H9 (cell line): ENCODE measurements at regions not wholly inside any gene's neighbourhood (a gene's known extent, or its start where the extent isn't known, plus 50 kb on each side); places are given as distances from the start of the nearest gene placed in this dataset.

ENCODE experiments used
- DNase-seq: peaks from one replicate; pipeline ENCODE4 v3.0.0-alpha.2; 2017
- H2AFZ ChIP-seq: one replicate; pipeline ENCODE4 v1.6.1; 2013; ENCODE audit warnings: mild to moderate bottlenecking, low read length, control low read depth, moderate library complexity
- H2AK5ac ChIP-seq: 2 replicates; pipeline ENCODE4 v1.6.1; 2013; ENCODE audit warnings: low read length, control low read depth, mixed read lengths; ENCODE audit not compliant: insufficient read length
- H2BK120ac ChIP-seq: one replicate; pipeline ENCODE4 v1.6.1; 2013; ENCODE audit warnings: low read depth, mild to moderate bottlenecking, low read length, control low read depth, inconsistent platforms; ENCODE audit not compliant: poor library complexity, severe bottlenecking
- H2BK12ac ChIP-seq: 2 replicates; pipeline ENCODE4 v1.6.1; 2013; ENCODE audit warnings: low read length, control low read depth, mixed read lengths, low read depth; ENCODE audit not compliant: insufficient read length
- H2BK15ac ChIP-seq: 2 replicates; pipeline ENCODE4 v1.6.1; 2013; ENCODE audit warnings: low read depth, low read length, control low read depth
- H2BK20ac ChIP-seq: one replicate; pipeline ENCODE4 v1.6.1; 2013; ENCODE audit warnings: low read depth, mild to moderate bottlenecking, low read length, control low read depth, inconsistent platforms; ENCODE audit not compliant: poor library complexity, severe bottlenecking
- H2BK5ac ChIP-seq: 2 replicates; pipeline ENCODE4 v1.6.1; 2013; ENCODE audit warnings: low read length, control low read depth, mixed read lengths; ENCODE audit not compliant: insufficient read length
- H3K14ac ChIP-seq: 2 replicates; pipeline ENCODE4 v1.6.1; 2013; ENCODE audit warnings: low read length, control low read depth; ENCODE audit not compliant: insufficient read depth
- H3K18ac ChIP-seq: 2 replicates; pipeline ENCODE4 v1.6.1; 2013; ENCODE audit warnings: low read depth, mild to moderate bottlenecking, mixed read lengths, low read length, control low read depth; ENCODE audit not compliant: insufficient read length
- H3K23ac ChIP-seq: 2 replicates; pipeline ENCODE4 v1.6.1; 2013; ENCODE audit warnings: low read length, control low read depth, mixed read lengths, low read depth; ENCODE audit not compliant: insufficient read length
- H3K23me2 ChIP-seq: 2 replicates; pipeline ENCODE4 v1.6.1; 2013; ENCODE audit warnings: low read depth, mild to moderate bottlenecking, mixed read lengths, low read length, control low read depth; ENCODE audit not compliant: insufficient read length, poor library complexity, severe bottlenecking
- H3K27ac ChIP-seq: 2 replicates; pipeline ENCODE4 v1.5.1; 2013; ENCODE audit warnings: low read length, control low read depth, mixed read lengths, low read depth; ENCODE audit not compliant: insufficient read length
- H3K27me3 ChIP-seq: 2 replicates; pipeline ENCODE4 v1.6.1; 2013; ENCODE audit warnings: low read length, control low read depth, inconsistent platforms; ENCODE audit not compliant: insufficient read depth
- H3K4ac ChIP-seq: 2 replicates; pipeline ENCODE4 v1.6.1; 2013; ENCODE audit warnings: low read depth, mild to moderate bottlenecking, control low read depth, inconsistent platforms, low read length, moderate library complexity
- H3K4me1 ChIP-seq: 2 replicates; pipeline ENCODE4 v1.6.1; 2013; ENCODE audit warnings: low read length, control low read depth, inconsistent platforms; ENCODE audit not compliant: insufficient read depth
- H3K4me2 ChIP-seq: 2 replicates; pipeline ENCODE4 v1.6.1; 2013; ENCODE audit warnings: low read length, control low read depth, mixed read lengths; ENCODE audit not compliant: insufficient read length, insufficient read depth
- H3K56ac ChIP-seq: 2 replicates; pipeline ENCODE4 v1.6.1; 2013; ENCODE audit warnings: low read depth, mild to moderate bottlenecking, mixed read lengths, low read length, control low read depth; ENCODE audit not compliant: insufficient read length
- H3K79me1 ChIP-seq: 2 replicates; pipeline ENCODE4 v1.6.1; 2013; ENCODE audit warnings: low read depth, mild to moderate bottlenecking, moderate library complexity, low read length, control low read depth, inconsistent platforms; ENCODE audit not compliant: insufficient read depth, poor library complexity, severe bottlenecking
- H3K79me2 ChIP-seq: 2 replicates; pipeline ENCODE4 v1.6.1; 2013; ENCODE audit warnings: low read length, control low read depth, inconsistent platforms; ENCODE audit not compliant: insufficient read depth
- H3K9ac ChIP-seq: 2 replicates; pipeline ENCODE4 v1.6.1; 2013; ENCODE audit warnings: low read length, control low read depth, mixed read lengths; ENCODE audit not compliant: insufficient read length; ENCODE audit errors: extremely low read depth
- H3K9me3 ChIP-seq: one replicate; pipeline ENCODE4 v1.6.1; 2013; ENCODE audit warnings: low read depth, low read length, inconsistent platforms; ENCODE audit not compliant: control insufficient read depth
- H3T11ph ChIP-seq: one replicate; pipeline ENCODE4 v1.6.1; 2013; ENCODE audit warnings: mild to moderate bottlenecking, low read length, control low read depth, inconsistent platforms
- H4K20me1 ChIP-seq: one replicate; pipeline ENCODE4 v1.6.1; 2013; ENCODE audit not compliant: control insufficient read depth, insufficient read length, insufficient read depth
- H4K5ac ChIP-seq: 2 replicates; pipeline ENCODE4 v1.6.1; 2013; ENCODE audit warnings: low read depth, mild to moderate bottlenecking, mixed read lengths, low read length, control low read depth; ENCODE audit not compliant: insufficient read length
- H4K8ac ChIP-seq: replicated peaks from 2 replicates; pipeline ENCODE4 v1.6.1; 2013; ENCODE audit warnings: low read length, control low read depth, mixed read lengths, low read depth; ENCODE audit not compliant: insufficient read length
- H4K91ac ChIP-seq: 2 replicates; pipeline ENCODE4 v1.6.1; 2013; ENCODE audit warnings: low read depth, mild to moderate bottlenecking, moderate library complexity, mixed read lengths, low read length, control low read depth; ENCODE audit not compliant: insufficient read length
- H3K27ac Mint-ChIP-seq, 3 experiments: 2 replicates in 2 of 3; 3 replicates in 1 of 3; pipeline ENCODE4 v1.8.0; 2020 to 2021; ENCODE audit warnings: mixed read lengths in 3 of 3, mild to moderate bottlenecking in 1 of 3, moderate library complexity in 1 of 3
- H3K27me3 Mint-ChIP-seq: 2 replicates; pipeline ENCODE4 v1.8.0; 2021; ENCODE audit warnings: low read depth, mild to moderate bottlenecking, moderate library complexity, mixed read lengths
- H3K36me3 Mint-ChIP-seq, 3 experiments: 2 replicates in 2 of 3; 3 replicates in 1 of 3; pipeline ENCODE4 v1.8.0; 2020 to 2021; ENCODE audit warnings: low read depth in 3 of 3, mixed read lengths in 3 of 3; ENCODE audit not compliant: insufficient read depth in 1 of 3
- H3K4me1 Mint-ChIP-seq, 2 experiments: 2 replicates each; pipeline ENCODE4 v1.8.0; 2020; ENCODE audit warnings: mixed read lengths in 2 of 2
- H3K4me3 Mint-ChIP-seq, 2 experiments: 2 replicates in 1 of 2; 3 replicates in 1 of 2; pipeline ENCODE4 v1.8.0; 2020 to 2021; ENCODE audit warnings: mild to moderate bottlenecking in 2 of 2, mixed read lengths in 2 of 2, moderate library complexity in 1 of 2
- H3K9me3 Mint-ChIP-seq, 2 experiments: 2 replicates in 1 of 2; 3 replicates in 1 of 2; pipeline ENCODE4 v1.8.0; 2020; ENCODE audit warnings: mild to moderate bottlenecking in 2 of 2, mixed read lengths in 2 of 2, moderate library complexity in 1 of 2
- CTCF ChIP-seq: fragments of 200-600 bp; sonication (generic); conservative IDR thresholded peaks from 3 replicates; pipeline ENCODE4 v1.8.0; 2021; ENCODE audit warnings: antibody characterized with exemption, mild to moderate bottlenecking
- WGBS: extraction: QIAGEN DNeasy Blood & Tissue Kit; methylation state at CpG from one replicate; pipeline ENCODE4 v1.1.7; 2013; ENCODE audit warnings: missing lambda C conversion rate, low lambda C conversion rate, mixed read lengths; ENCODE audit not compliant: insufficient read length; ENCODE audit errors: extremely low coverage; 5-methylcytosine and 5-hydroxymethylcytosine counted together

DNA sequence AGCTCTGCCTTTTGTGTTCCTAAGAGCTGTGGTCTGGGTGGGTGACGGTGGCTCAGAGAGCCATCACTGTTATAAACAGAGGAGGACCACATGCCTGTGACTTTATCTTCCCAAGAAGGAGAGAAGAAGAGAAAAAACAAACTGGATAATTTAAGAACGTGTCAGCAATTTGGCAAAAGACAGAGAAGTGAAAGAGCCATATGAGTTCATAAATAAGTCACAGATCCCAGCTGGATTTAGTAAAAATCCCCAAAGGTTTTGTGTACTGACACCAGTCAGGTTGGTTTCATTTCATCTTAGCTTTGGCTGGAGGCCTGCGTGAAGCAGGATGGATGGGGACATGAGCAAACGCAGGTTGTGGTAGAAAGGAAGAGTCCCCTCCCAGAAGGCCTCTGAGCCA lies 120.7 kb downstream of the CXCL12 start:
- Histone ChIP-seq H3K14ac (no peak overlapping the region), H2BK15ac (no peak overlapping the region), H4K5ac (no peak overlapping the region), H3K9me3 (peaks cover 6% of the 10 kb centered on the region), H2BK12ac (no peak overlapping the region), H4K91ac (no peak overlapping the region), H3K9ac (no peak overlapping the region), H3K18ac (no peak overlapping the region), H2BK120ac (no peak overlapping the region), H3K79me1 (no peaks in the 10 kb centered on the region), H3K4me1 (no peaks in the 10 kb centered on the region; the same call in 1 of the 2 replicates), H3K79me2 (no peaks in the 10 kb centered on the region), H3K56ac (no peak overlapping the region), H3K4ac (no peak overlapping the region), H4K20me1 (no peaks in the 10 kb centered on the region), H2AK5ac (no peak overlapping the region), H3T11ph (no peak overlapping the region), H2BK20ac (no peak overlapping the region), H3K27me3 (no peaks in the 10 kb centered on the region), H2AFZ (no peak overlapping the region), H3K4me2 (no peak overlapping the region), H3K27ac (no peak overlapping the region), H3K23me2 (no peaks in the 10 kb centered on the region), H3K23ac (no peak overlapping the region), H4K8ac (no peak overlapping the region), H2BK5ac (no peak overlapping the region)
- DNase-seq: no peak
- peaks cover 2 to 3% of the 10 kb centered on the region in 2 experiments; a peak in 3 of 4 replicates for H3K4me1 Mint-ChIP-seq
- H3K36me3 Mint-ChIP-seq: peaks cover 12 to 27% (median 13%) of the 10 kb centered on the region in 3 experiments
- H3K27ac Mint-ChIP-seq: no peak overlapping the region
- peaks cover 3% of the 10 kb centered on the region for H3K27me3 Mint-ChIP-seq
- no peak overlapping the region for H3K4me3 Mint-ChIP-seq
- H3K9me3 Mint-ChIP-seq: peaks cover 23 to 25% of the 10 kb centered on the region in 2 experiments
- no peak for TF ChIP-seq CTCF
- WGBS: no CpG with 5 or more reads among the region's 4 CpGs
